Osteoblast (primary cell): ENCODE measurements at regions not wholly inside any gene's neighbourhood (a gene's known extent, or its start where the extent isn't known, plus 50 kb on each side); places are given as distances from the start of the nearest gene placed in this dataset.

Experiments used
- DNase-seq: peaks from one replicate; pipeline ENCODE4 v3.0.0; 2011; ENCODE audit warnings: low spot score, mixed read lengths; ENCODE audit not compliant: insufficient read length; ENCODE audit errors: missing footprints
- H2AFZ ChIP-seq: 2 replicates; pipeline ENCODE4 v1.6.0; 2011; ENCODE audit warnings: mild to moderate bottlenecking, low read length
- H3K27ac ChIP-seq: 2 replicates; pipeline ENCODE4 v1.5.1; 2011; ENCODE audit warnings: mild to moderate bottlenecking, low read depth, low read length, moderate library complexity
- H3K27me3 ChIP-seq: 2 replicates; pipeline ENCODE4 v1.6.0; 2012; ENCODE audit warnings: mild to moderate bottlenecking, control low read depth, inconsistent platforms, low read length, moderate library complexity; ENCODE audit not compliant: insufficient read depth
- H3K36me3 ChIP-seq: 2 replicates; pipeline ENCODE4 v1.5.1; 2011; ENCODE audit warnings: mild to moderate bottlenecking, low read length, control low read depth, moderate library complexity; ENCODE audit not compliant: insufficient read depth
- H3K4me1 ChIP-seq: 2 replicates; pipeline ENCODE4 v1.5.1; 2011; ENCODE audit warnings: mild to moderate bottlenecking, low read length, control low read depth, moderate library complexity; ENCODE audit not compliant: insufficient read depth
- H3K4me2 ChIP-seq: 2 replicates; pipeline ENCODE4 v1.6.0; 2011; ENCODE audit warnings: mild to moderate bottlenecking, low read length; ENCODE audit not compliant: insufficient read depth
- H3K4me3 ChIP-seq: fragments of 200-600 bp; sonication (generic); 3 replicates; pipeline ENCODE4 v1.5.1; 2012; ENCODE audit warnings: mild to moderate bottlenecking, low read length, inconsistent platforms; ENCODE audit not compliant: insufficient read depth
- H3K79me2 ChIP-seq: 2 replicates; pipeline ENCODE4 v1.6.0; 2012; ENCODE audit warnings: mild to moderate bottlenecking, low read length, control low read depth, inconsistent platforms; ENCODE audit not compliant: insufficient read depth
- H3K9me3 ChIP-seq: 2 replicates; pipeline ENCODE4 v1.5.1; 2011; ENCODE audit warnings: low read depth, low read length, control low read depth
- H4K20me1 ChIP-seq: 2 replicates; pipeline ENCODE4 v1.6.0; 2012; ENCODE audit warnings: mild to moderate bottlenecking, low read length, control low read depth; ENCODE audit not compliant: insufficient read depth
- CTCF ChIP-seq: IDR thresholded peaks from 2 replicates; pipeline ENCODE4 v1.5.1; 2011; ENCODE audit warnings: mild to moderate bottlenecking, low read depth, low read length, moderate library complexity; ENCODE audit errors: extremely low read depth

GRCh38 chr13:106804991-106805390 is 237.1 kb upstream of the ARGLU1 start:
- DNase-seq, result no peak
- Histone ChIP-seq H3K36me3 (no peaks in the 10 kb centered on the region), H3K79me2 (no peaks in the 10 kb centered on the region), H3K27me3 (no peaks in the 10 kb centered on the region), H2AFZ (no peak overlapping the region), H3K4me2 (no peak overlapping the region), H3K27ac (no peak overlapping the region), H3K4me3 (no peak overlapping the region), H3K4me1 (no peaks in the 10 kb centered on the region), H4K20me1 (no peaks in the 10 kb centered on the region), H3K9me3 (no peaks in the 10 kb centered on the region)
- no peak for TF ChIP-seq CTCF

GRCh38 chr13:106802917-106803316 is 235.0 kb upstream of the ARGLU1 start:
- H3K27ac ChIP-seq, result no peak overlapping the region
- H3K4me1 ChIP-seq, result no peaks in the 10 kb centered on the region
- H3K36me3 ChIP-seq, result no peaks in the 10 kb centered on the region
- H2AFZ ChIP-seq, result no peak overlapping the region
- H3K27me3 ChIP-seq, result no peaks in the 10 kb centered on the region
- TF ChIP-seq CTCF, result no peak
- H4K20me1 ChIP-seq, result no peaks in the 10 kb centered on the region
- DNase-seq, result no peak
- no peaks in the 10 kb centered on the region for H3K9me3 ChIP-seq
- no peak overlapping the region for H3K4me3 ChIP-seq
- no peak overlapping the region for H3K4me2 ChIP-seq
- H3K79me2 ChIP-seq, result no peaks in the 10 kb centered on the region

- Histone ChIP-seq H3K4me1 (no peaks in the 10 kb centered on the region), H3K27ac (no peak overlapping the region), H3K27me3 (no peaks in the 10 kb centered on the region), H3K36me3 (no peaks in the 10 kb centered on the region), H3K4me3 (no peak overlapping the region), H3K79me2 (no peaks in the 10 kb centered on the region), H3K9me3 (no peaks in the 10 kb centered on the region), H4K20me1 (no peaks in the 10 kb centered on the region), H2AFZ (no peak overlapping the region), H3K4me2 (no peak overlapping the region)
- no peak for DNase-seq
- no peak for TF ChIP-seq CTCF
These were observed 231.9 kb upstream of the ARGLU1 start for GRCh38 chr13:106799781-106800335.

- H3K4me3 ChIP-seq, result no peak overlapping the region
- H3K27me3 ChIP-seq, result no peaks in the 10 kb centered on the region
- H3K4me2 ChIP-seq, result no peak overlapping the region
- H3K27ac ChIP-seq, result no peak overlapping the region
- no peaks in the 10 kb centered on the region for H3K36me3 ChIP-seq
- H2AFZ ChIP-seq, result no peak overlapping the region
- no peaks in the 10 kb centered on the region for H3K9me3 ChIP-seq
- no peak for TF ChIP-seq CTCF
- H3K4me1 ChIP-seq, result no peaks in the 10 kb centered on the region
- DNase-seq, result no peak
- H3K79me2 ChIP-seq, result no peaks in the 10 kb centered on the region
- H4K20me1 ChIP-seq, result no peaks in the 10 kb centered on the region
These were observed 229.2 kb upstream of the ARGLU1 start for GRCh38 chr13:106797081-106797640.
